H1 (cell line): ENCODE measurements at regions not wholly inside any gene's neighbourhood (a gene's known extent, or its start where the extent isn't known, plus 50 kb on each side); places are given as distances from the start of the nearest gene placed in this dataset.

ENCODE experiments used
- CHD2 ChIP-seq: IDR thresholded peaks from 2 replicates; pipeline ENCODE4 v1.6.1; 2012; ENCODE audit warnings: low read length, improper control_type of control experiment
- CREB1 ChIP-seq: IDR thresholded peaks from 2 replicates; pipeline ENCODE4 v1.6.1; 2012; ENCODE audit warnings: inconsistent platforms
- GABPA ChIP-seq: IDR thresholded peaks from 2 replicates; pipeline ENCODE4 v1.6.1; 2011; ENCODE audit warnings: mild to moderate bottlenecking, low read length, moderate library complexity, borderline replicate concordance; ENCODE audit not compliant: insufficient read depth
- HDAC2 ChIP-seq, 2 experiments: fragments of 300-600 bp in 1 of 2; sonication (generic) in 1 of 2; IDR thresholded peaks; 2 replicates each; pipeline ENCODE4 v1.6.1; 2011 to 2012; ENCODE audit warnings: low read depth in 2 of 2, low read length in 2 of 2, mild to moderate bottlenecking in 2 of 2, moderate library complexity in 2 of 2, borderline replicate concordance in 1 of 2, inconsistent platforms in 1 of 2
- KDM4A ChIP-seq: IDR thresholded peaks from one replicate; pipeline ENCODE4 v1.7.1; 2012; ENCODE audit warnings: low read depth, mild to moderate bottlenecking, moderate library complexity, low read length, inconsistent platforms; ENCODE audit not compliant: severe bottlenecking
- TAF7 ChIP-seq: optimal IDR thresholded peaks from 2 replicates; pipeline ENCODE3; 2011; ENCODE audit warnings: low read depth, mild to moderate bottlenecking, inconsistent platforms, low read length, moderate library complexity, borderline replicate concordance

- TF ChIP-seq HDAC2 (IDR thresholded peaks at IDR 0.05; ENCODE audit: borderline replicate concordance in 1 of 2, low read depth in 2 of 2, low read length in 2 of 2) (no peak), TAF7 (no peak), KDM4A (no peak), CREB1 (no peak), CHD2 (no peak), GABPA (no peak)
Measured at GRCh38 chr5:1649554-1649953, 125.8 kb upstream of the LPCAT1 start (continued).
